Neural crest cell (in vitro differentiated cells): ENCODE measurements at regions not wholly inside any gene's neighbourhood (a gene's known extent, or its start where the extent isn't known, plus 50 kb on each side); places are given as distances from the start of the nearest gene placed in this dataset.

Experiments
- DNase-seq: peaks from one replicate; pipeline ENCODE4 v3.0.0; 2021; ENCODE audit warnings: low read depth, mixed read lengths, low spot score
- H3K27ac Mint-ChIP-seq: one replicate; pipeline ENCODE4 v1.8.0; 2021; ENCODE audit warnings: mild to moderate bottlenecking, mixed read lengths; ENCODE audit not compliant: unreplicated experiment
- H3K27me3 Mint-ChIP-seq: 2 replicates; pipeline ENCODE4 v1.8.0; 2021; ENCODE audit warnings: low read depth, mild to moderate bottlenecking, mixed read lengths
- H3K36me3 Mint-ChIP-seq: 2 replicates; pipeline ENCODE4 v1.8.0; 2021; ENCODE audit warnings: low read depth, mild to moderate bottlenecking, mixed read lengths
- H3K4me1 Mint-ChIP-seq: 2 replicates; pipeline ENCODE4 v1.8.0; 2021; ENCODE audit warnings: mixed read lengths
- H3K4me3 Mint-ChIP-seq: one replicate; pipeline ENCODE4 v1.8.0; 2021; ENCODE audit warnings: mild to moderate bottlenecking, mixed read lengths
- H3K9me3 Mint-ChIP-seq: 2 replicates; pipeline ENCODE4 v1.8.0; 2021; ENCODE audit warnings: mixed read lengths
- TF ChIP-seq, protein P1 (sequence below): fragments of 200-600 bp; sonication (generic); conservative IDR thresholded peaks from 2 replicates; pipeline ENCODE4 v1.5.0; 2021; ENCODE audit warnings: antibody characterized with exemption, mild to moderate bottlenecking

DNA sequence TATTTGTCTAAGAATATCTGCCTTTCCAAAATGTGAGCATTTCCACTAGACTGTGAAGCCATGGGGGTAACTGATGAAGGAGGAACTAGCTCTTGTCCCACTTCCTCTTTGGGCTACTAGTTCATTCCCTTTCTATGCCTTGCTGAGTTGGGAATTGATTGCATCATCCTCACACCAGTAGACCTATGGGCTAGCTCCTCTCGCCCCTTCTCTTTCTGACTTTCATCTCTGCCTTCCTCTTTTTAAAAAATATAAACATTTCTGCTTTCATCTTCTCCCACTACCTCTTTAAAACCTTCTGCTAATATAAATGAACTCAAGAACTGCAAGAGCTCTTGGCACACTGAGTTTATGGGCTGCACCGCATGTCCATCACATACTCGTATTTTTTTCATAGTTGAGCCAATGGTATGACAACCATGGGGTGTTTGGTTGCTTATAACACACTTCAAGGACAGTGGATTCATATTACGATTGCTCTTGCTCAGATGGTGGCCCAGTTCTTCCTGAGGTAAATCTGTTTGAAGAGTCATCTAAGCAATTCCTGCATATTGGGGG, 182.0 kb downstream of the REEP3 start:
- no peak for DNase-seq
- Mint-ChIP-seq H3K36me3 (no peaks in the 10 kb centered on the region), H3K9me3 (no peaks in the 10 kb centered on the region), H3K4me1 (peaks cover 5% of the 10 kb centered on the region), H3K27ac (no peak overlapping the region), H3K27me3 (no peaks in the 10 kb centered on the region), H3K4me3 (no peak overlapping the region)
- TF ChIP-seq, protein P1, sequence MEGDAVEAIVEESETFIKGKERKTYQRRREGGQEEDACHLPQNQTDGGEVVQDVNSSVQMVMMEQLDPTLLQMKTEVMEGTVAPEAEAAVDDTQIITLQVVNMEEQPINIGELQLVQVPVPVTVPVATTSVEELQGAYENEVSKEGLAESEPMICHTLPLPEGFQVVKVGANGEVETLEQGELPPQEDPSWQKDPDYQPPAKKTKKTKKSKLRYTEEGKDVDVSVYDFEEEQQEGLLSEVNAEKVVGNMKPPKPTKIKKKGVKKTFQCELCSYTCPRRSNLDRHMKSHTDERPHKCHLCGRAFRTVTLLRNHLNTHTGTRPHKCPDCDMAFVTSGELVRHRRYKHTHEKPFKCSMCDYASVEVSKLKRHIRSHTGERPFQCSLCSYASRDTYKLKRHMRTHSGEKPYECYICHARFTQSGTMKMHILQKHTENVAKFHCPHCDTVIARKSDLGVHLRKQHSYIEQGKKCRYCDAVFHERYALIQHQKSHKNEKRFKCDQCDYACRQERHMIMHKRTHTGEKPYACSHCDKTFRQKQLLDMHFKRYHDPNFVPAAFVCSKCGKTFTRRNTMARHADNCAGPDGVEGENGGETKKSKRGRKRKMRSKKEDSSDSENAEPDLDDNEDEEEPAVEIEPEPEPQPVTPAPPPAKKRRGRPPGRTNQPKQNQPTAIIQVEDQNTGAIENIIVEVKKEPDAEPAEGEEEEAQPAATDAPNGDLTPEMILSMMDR: no peak

DNA sequence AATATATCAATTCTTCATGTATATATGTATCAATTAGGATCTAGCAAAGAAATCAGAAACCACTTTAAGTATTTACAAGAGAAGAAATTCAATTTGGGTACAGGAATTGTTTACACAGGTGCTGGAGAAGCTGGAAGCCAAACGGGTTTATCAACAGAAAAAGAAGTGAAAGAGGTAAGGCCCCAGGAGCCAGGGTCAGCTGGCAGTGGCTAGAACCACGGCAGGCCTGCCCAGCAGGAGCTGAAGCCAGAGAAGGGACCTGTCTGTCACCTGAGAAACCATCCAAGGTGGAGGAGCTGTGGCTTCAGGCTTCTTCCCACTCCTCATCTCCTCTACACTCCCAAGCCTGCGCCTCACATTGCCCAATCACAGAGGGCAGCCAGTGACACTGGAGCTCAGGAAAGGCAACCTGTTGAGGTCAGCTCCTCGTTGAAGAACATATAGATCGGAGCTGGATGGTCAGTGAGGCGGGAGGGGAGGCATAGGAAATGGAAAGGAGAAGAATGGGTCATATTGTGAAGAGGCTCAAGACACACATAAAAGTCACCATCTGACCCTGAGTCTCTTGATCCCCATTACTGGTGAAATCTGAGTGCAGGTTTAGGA, 182.6 kb downstream of the REEP3 start:
- TF ChIP-seq, protein P1: no peak

DNA sequence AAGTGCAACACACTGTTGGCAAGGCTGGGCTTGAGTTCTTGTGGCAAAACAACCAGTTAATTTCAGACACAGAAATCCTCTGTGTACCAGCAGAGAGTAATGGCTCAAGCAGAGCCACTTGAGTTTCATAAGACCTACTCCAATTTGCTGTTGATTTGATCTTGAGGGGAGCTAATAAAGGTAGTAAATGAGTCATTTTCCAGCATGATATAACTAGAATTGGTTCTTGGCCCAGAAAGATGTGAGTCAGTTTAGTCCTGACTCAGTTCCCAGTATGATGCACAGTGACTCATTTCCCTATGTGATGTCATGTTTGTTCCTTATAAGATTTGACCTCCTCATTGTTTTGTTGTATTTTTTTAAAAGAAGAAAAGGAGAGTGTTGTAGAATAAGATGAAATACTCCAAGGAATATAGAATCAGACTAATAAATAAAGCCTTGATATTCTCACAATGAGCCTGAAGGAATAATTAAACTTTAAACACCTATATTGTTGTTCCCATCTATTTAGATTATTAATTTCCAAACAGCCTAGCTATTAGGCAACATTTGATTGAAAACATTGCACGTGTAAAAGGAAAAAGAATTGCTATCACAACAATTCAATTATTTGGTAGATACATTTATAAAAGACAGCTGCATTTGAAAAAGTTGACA, 186.2 kb downstream of the REEP3 start:
- Mint-ChIP-seq H3K27ac (no peak overlapping the region), H3K4me1 (peaks cover 24% of the 10 kb centered on the region), H3K36me3 (no peaks in the 10 kb centered on the region), H3K4me3 (no peak overlapping the region), H3K27me3 (no peaks in the 10 kb centered on the region), H3K9me3 (no peaks in the 10 kb centered on the region)
- TF ChIP-seq, protein P1: no peak
- DNase-seq: no peak

More for the DNA sequence above, 182.6 kb downstream of the REEP3 start:
- DNase-seq: no peak
- H3K4me1 Mint-ChIP-seq: peaks cover 10% of the 10 kb centered on the region
- no peaks in the 10 kb centered on the region for H3K27me3 Mint-ChIP-seq
- no peak overlapping the region for H3K27ac Mint-ChIP-seq
- H3K4me3 Mint-ChIP-seq: no peak overlapping the region
- H3K36me3 Mint-ChIP-seq: no peaks in the 10 kb centered on the region
- no peaks in the 10 kb centered on the region for H3K9me3 Mint-ChIP-seq

GRCh38 chr10:63708421-63708820, 187.2 kb downstream of the REEP3 start:
- no peak for DNase-seq
- peaks cover 34% of the 10 kb centered on the region for H3K4me1 Mint-ChIP-seq
- TF ChIP-seq, protein P1: no peak
- no peak overlapping the region for H3K4me3 Mint-ChIP-seq
- H3K36me3 Mint-ChIP-seq: no peaks in the 10 kb centered on the region
- no peak overlapping the region for H3K27ac Mint-ChIP-seq
- no peaks in the 10 kb centered on the region for H3K9me3 Mint-ChIP-seq
- H3K27me3 Mint-ChIP-seq: no peaks in the 10 kb centered on the region

DNA sequence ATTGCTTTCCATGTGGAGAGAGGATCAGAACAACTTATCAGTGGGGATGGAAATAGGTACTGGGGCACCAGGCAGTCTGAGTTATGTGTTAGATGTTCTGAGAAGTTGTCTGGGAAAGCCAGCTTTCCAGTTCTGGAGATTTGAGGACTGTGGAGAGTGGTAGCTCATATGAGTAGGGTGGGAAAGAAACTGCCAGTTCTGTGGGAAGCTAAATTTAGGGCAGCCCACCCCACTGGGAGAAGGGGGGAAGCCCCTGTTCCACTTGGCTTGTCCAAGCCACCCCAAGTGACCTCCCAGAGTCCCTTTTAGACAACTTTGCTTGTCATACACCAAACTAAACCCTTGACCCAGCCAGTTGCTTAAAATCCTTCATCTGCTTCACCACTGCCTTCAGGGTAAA, 189.5 kb downstream of the REEP3 start:
- TF ChIP-seq, protein P1: no peak

More for the DNA sequence above, 189.5 kb downstream of the REEP3 start:
- no peak for DNase-seq
- H3K27me3 Mint-ChIP-seq: no peaks in the 10 kb centered on the region
- no peaks in the 10 kb centered on the region for H3K9me3 Mint-ChIP-seq
- H3K27ac Mint-ChIP-seq: no peak overlapping the region
- no peak overlapping the region for H3K4me3 Mint-ChIP-seq
- peaks cover 45% of the 10 kb centered on the region for H3K4me1 Mint-ChIP-seq
- H3K36me3 Mint-ChIP-seq: no peaks in the 10 kb centered on the region
